Epithelial cell of esophagus (primary cell): ENCODE measurements at regions not wholly inside any gene's neighbourhood (a gene's known extent, or its start where the extent isn't known, plus 50 kb on each side); places are given as distances from the start of the nearest gene placed in this dataset.
A peak's percentile ranks its signal among the peaks of the same experiment; 100 is the strongest.

ENCODE experiments used
- DNase-seq: peaks from one replicate; pipeline ENCODE4 v3.0.0; 2010; ENCODE audit warnings: low read depth
- H3K4me3 ChIP-seq: 2 replicates; pipeline ENCODE4 v1.5.1; 2011; ENCODE audit warnings: mild to moderate bottlenecking, low read length, control low read depth
- TF ChIP-seq, protein P1 (sequence below): IDR thresholded peaks from 2 replicates; pipeline ENCODE4 v1.5.1; 2011; ENCODE audit warnings: low read depth, mild to moderate bottlenecking, low read length, control low read depth, inconsistent platforms; ENCODE audit not compliant: insufficient read depth; ENCODE audit errors: missing control alignments

DNA sequence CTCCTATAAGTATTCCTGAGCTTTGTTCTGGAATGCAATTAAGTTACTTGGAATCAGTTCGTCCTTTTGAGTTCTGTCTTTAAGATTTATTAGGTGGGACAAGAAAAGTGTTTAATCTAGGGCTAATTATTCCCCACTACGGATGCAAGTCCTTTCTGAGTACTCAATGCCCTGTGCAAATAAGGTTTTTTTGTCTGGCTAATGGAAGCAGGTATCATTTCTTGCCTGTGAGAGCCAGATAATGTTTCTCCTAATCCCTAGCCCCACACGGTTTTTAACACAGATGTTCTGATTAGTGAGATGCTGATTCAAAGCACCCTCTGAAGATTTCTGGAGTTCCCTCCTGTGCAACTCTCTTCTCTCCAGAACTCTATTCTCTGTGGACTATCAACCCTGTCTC lies 296.6 kb upstream of the PRICKLE1 start:
- DNase-seq = no peak
- no peak overlapping the region for H3K4me3 ChIP-seq
- TF ChIP-seq, protein P1, sequence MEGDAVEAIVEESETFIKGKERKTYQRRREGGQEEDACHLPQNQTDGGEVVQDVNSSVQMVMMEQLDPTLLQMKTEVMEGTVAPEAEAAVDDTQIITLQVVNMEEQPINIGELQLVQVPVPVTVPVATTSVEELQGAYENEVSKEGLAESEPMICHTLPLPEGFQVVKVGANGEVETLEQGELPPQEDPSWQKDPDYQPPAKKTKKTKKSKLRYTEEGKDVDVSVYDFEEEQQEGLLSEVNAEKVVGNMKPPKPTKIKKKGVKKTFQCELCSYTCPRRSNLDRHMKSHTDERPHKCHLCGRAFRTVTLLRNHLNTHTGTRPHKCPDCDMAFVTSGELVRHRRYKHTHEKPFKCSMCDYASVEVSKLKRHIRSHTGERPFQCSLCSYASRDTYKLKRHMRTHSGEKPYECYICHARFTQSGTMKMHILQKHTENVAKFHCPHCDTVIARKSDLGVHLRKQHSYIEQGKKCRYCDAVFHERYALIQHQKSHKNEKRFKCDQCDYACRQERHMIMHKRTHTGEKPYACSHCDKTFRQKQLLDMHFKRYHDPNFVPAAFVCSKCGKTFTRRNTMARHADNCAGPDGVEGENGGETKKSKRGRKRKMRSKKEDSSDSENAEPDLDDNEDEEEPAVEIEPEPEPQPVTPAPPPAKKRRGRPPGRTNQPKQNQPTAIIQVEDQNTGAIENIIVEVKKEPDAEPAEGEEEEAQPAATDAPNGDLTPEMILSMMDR = no peak

DNA sequence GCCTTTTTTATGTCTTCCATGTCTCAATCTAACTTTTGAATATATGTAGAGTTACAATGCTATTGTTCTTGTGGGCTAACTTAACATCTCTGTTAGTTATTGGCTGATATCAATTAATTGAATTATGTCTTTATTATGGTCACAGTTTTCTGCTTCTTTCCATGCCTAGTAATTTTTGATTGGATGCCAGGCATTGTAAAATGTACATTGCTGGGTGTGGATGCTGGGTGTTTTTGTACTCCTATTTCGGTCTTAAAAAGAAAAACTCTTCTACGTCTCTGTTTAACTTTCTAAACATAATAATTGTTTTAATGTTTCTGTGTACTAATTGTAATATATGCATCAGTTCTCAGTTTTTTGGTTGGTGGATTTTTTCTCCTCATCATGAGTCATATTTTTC lies 296.1 kb upstream of the PRICKLE1 start:
- TF ChIP-seq, protein P1 = no peak
- DNase-seq = no peak
- H3K4me3 ChIP-seq = no peak overlapping the region

DNA sequence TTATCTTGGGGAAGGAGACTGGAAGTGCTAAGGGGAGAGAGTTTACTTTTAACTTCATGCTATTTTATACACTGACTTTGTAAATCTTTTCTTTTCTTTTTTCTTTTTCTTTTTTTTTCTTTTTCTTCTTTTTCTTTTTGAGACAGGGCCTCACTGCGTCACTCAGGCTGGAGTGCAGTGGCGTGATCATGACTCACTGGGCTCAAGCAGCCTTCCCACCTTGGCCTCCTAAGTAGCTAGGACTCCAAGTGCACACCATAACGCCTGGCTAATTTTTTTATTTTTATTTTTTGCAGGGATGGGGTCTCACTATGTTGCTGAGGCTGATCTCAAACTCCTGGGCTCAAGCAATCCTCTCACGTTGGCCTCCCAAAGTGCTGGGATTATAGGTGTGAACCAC lies 294.6 kb upstream of the PRICKLE1 start:
- TF ChIP-seq, protein P1 = no peak
- DNase-seq = no peak
- no peak overlapping the region for H3K4me3 ChIP-seq

DNA sequence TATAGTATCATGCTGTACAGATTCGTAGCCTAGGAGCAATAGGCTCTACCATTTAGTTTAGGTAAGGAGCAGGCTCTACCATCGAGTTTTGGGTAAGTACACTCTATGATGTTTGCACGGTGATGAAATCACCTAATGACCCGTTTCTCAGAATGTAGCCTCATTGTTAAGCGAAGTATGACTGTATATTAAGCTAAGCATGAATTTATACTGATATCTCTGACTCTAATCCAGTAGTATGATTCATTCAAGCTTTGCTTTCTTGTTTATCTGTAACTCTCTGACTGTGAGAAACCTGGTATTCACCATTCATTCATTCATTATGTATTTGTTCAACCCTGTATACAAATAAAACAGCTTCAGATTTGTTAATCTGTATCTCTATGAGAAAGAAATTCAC lies 283.9 kb upstream of the PRICKLE1 start:
- H3K4me3 ChIP-seq = no peak overlapping the region
- TF ChIP-seq, protein P1 = no peak
- peak; percentile 50 for DNase-seq

DNA sequence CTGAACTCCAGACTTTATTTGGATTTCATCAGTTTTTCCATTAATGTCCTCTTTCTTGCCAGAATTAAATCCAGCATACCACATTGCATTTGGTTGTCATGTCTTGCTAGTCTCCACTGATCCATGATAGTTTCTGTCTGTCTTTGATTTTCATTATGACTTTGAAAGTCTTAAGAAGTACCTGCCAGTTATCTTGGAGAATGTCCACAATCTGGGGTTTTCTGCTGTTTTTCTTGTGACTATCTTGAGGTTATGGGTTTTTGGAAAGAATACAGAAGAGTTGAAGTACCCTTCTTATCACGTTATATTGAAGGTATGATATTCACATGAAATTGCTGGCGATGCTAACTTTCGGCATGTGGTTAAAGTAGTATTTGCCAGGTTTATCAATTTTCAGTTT lies 282.3 kb upstream of the PRICKLE1 start:
- H3K4me3 ChIP-seq = no peak overlapping the region
- DNase-seq = no peak
- TF ChIP-seq, protein P1 = no peak

DNA sequence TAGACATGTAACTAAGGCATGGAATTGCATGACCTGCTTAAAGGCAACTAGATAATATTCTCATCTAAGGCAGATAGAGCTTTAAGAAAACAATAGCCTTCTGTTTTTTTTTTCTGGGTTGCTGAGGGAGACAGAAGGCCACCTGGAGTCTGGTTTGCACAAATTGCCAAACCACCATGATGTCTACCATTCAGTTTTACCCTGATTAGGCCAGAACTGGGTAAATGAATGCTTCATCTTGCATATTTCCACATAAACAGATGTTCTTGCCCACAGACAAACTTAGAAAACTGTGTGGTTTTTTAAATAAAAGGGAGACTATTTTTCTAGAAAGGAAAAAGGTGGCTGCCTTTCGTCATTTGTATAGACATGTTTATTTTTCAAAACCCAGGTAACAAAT lies 278.7 kb upstream of the PRICKLE1 start:
- TF ChIP-seq, protein P1 = no peak

DNA sequence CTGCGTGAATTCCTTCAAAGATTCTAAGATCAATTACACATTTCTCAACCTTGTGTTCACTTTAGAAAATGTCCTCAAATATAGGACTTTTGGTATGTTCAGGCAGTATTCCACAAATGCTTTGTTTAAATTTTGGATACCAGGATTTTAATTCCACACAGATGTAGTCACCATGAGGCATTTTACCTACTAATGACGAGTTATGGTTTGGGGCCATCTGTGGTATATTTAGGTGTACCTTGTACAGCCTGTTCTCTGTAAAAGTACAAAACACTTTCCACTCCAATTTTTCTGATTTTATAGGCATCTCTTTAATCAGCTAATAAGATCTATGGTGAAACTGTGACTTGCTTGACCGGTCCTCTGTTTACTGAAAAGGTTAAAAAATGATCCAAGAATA lies 275.7 kb upstream of the PRICKLE1 start:
- TF ChIP-seq, protein P1 = no peak
- no peak overlapping the region for H3K4me3 ChIP-seq

More for the DNA sequence above, 278.7 kb upstream of the PRICKLE1 start:
- no peak for DNase-seq
- H3K4me3 ChIP-seq = no peak overlapping the region

More for the DNA sequence above, 275.7 kb upstream of the PRICKLE1 start:
- DNase-seq = no peak
